ENCODE measurements at regions not wholly inside any gene's neighbourhood (a gene's known extent, or its start where the extent isn't known, plus 50 kb on each side); places are given as distances from the start of the nearest gene placed in this dataset.
"Not testable (repeated sequence)": the region's sequence is repeated elsewhere in the genome, so short reads cannot be mapped to it uniquely, and the experiment has no call there.

DNA sequence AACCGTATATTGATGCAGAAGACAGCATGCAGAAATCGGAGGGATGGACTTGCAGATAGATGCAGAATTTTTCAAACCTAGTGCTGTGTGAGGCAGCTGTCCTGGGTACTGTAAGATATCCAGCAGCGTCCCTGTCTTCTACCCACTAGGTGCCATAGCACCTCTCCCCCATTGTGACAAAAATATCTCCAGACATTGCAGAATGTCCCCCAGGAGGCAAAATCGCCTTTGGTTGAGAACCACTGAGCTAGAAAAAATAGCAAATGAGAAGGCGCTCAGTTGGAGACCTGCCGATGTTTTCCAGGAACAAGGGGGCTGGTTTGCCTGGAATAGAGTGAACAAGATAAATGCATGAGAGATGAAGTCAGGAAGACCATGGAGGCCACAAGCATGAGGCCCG is 67.9 kb upstream of the TMEM132D start:
- no peak overlapping the region for H3K4me3 ChIP-seq (ENCODE audit: low read depth, low read length)
- no peak for DNase-seq (ENCODE audit: low read depth, low spot score)
- TF ChIP-seq CTCF (IDR thresholded peaks at IDR 0.05; ENCODE audit: low read depth, low read length), result no peak
- in situ Hi-C loops (cut with HindIII; ENCODE audit: low sequenced_read_pairs), result no loop called here

DNA sequence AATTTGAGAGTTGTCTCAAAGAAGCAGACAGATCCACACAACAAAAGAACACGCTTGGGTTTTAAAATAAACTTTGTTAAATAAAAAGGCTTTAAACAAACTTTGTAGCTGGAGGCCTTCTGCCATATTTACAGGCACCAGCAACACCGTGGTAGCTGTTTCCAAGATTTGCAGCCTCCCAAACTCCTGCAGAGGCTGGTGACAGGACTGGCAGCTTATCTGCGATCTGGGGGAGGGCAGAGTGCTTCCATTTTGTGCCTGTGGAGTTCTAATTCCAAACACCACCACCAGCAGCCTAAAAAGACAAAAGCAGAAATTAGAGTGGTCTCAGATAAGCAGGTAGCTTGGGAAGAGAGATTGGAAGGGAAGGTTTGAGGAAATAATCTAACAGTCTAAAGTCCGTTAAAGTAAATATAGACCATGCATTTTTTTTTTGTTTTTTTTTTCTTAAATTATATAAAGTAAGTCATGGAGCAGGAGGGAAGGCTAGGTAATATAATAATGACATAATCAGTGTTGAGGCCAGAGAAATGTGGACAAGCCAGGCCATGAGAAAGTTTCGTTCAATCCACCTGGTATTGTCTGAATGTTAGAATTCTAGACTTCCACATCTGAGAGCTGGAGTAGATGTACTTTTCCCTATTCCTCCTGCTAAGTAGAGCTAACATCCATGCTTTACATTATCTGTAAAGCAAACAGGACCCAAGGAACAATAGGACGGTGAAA is 69.6 kb upstream of the TMEM132D start:
- in situ Hi-C loops (cut with HindIII; ENCODE audit: low sequenced_read_pairs), result no loop called here
- no peak for TF ChIP-seq CTCF (IDR thresholded peaks at IDR 0.05; ENCODE audit: low read depth, low read length)
- H3K4me3 ChIP-seq (ENCODE audit: low read depth, low read length), result no peak overlapping the region
- no peak for DNase-seq (ENCODE audit: low read depth, low spot score)

- TF ChIP-seq CTCF (IDR thresholded peaks at IDR 0.05; ENCODE audit: low read depth, low read length), result no peak
- H3K4me3 ChIP-seq (ENCODE audit: low read depth, low read length), result no peak overlapping the region
- DNase-seq (ENCODE audit: low read depth, low spot score), result no peak
- in situ Hi-C loops (cut with HindIII; ENCODE audit: low sequenced_read_pairs), result no loop called here
Observed at GRCh38 chr12:129984106-129984505, 80.3 kb upstream of the TMEM132D start.

- in situ Hi-C loops (cut with HindIII; ENCODE audit: low sequenced_read_pairs), result no loop called here
- TF ChIP-seq CTCF (IDR thresholded peaks at IDR 0.05; ENCODE audit: low read depth, low read length), result no peak
- no peak overlapping the region for H3K4me3 ChIP-seq (ENCODE audit: low read depth, low read length)
- no peak for DNase-seq (ENCODE audit: low read depth, low spot score)
Observed at GRCh38 chr12:129987841-129988240, 84.0 kb upstream of the TMEM132D start.

DNA sequence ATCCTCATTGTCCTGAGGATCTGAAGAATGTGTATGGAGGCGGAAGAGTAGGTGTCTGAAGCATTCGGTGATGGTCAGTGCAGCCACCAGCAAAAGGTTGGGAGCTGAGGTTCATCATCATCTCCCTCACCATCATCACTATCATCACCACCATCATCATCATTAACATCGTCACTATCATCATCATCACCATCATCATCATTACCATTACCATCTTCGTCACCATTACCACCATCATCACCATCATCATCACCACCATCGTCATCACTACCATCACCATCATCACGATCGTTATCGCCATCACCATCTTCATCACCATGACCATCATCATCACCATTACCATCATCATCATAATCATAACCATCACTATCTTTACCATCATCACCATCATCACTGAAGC is 90.8 kb upstream of the TMEM132D start:
- no peak for DNase-seq (ENCODE audit: low read depth, low spot score)
- in situ Hi-C loops (cut with HindIII; ENCODE audit: low sequenced_read_pairs), result no loop called here
- H3K4me3 ChIP-seq (ENCODE audit: low read depth, low read length), result no peak overlapping the region
- no peak for TF ChIP-seq CTCF (IDR thresholded peaks at IDR 0.05; ENCODE audit: low read depth, low read length)

DNA sequence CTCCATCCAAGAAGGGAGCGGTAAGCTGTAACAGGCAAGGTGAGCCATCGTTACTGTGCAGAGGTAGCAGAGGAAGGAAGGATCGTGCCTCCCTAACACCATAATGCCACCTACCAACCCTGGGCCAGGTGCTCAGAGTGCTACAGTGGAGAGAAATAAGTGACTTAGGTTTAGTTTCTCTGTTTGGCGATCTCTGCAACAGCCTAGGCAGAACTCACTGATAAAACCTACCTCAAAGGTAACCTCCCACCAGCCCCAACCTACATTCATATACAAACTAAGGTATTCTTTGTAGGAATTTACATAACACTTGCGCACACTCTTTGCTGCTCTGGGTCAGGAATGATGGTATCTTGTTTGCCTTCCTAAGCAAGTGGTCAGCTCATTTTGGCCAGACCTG is 93.4 kb upstream of the TMEM132D start:
- no peak overlapping the region for H3K4me3 ChIP-seq (ENCODE audit: low read depth, low read length)
- DNase-seq (ENCODE audit: low read depth, low spot score), result no peak
- in situ Hi-C loops (cut with HindIII; ENCODE audit: low sequenced_read_pairs), result no loop called here
- no peak for TF ChIP-seq CTCF (IDR thresholded peaks at IDR 0.05; ENCODE audit: low read depth, low read length)

GRCh38 chr12:130004310-130004877 is 100.6 kb upstream of the TMEM132D start:
- H3K4me3 ChIP-seq (ENCODE audit: low read depth, low read length); in situ Hi-C loops (cut with HindIII; ENCODE audit: low sequenced_read_pairs); DNase-seq (ENCODE audit: low read depth, low spot score): not testable (repeated sequence)
